GM23338 (cell line): ENCODE measurements at regions not wholly inside any gene's neighbourhood (a gene's known extent, or its start where the extent isn't known, plus 50 kb on each side); places are given as distances from the start of the nearest gene placed in this dataset.

ENCODE experiments used
- ATAC-seq: fragments of 200-7000 bp; cut with Tn5 transposase; 3 replicates; pipeline ENCODE4 v1.9.1; 2020
- DNase-seq: peaks from one replicate; pipeline ENCODE4 v3.0.0-alpha.2; 2015; ENCODE audit warnings: low spot score
- H2AFZ ChIP-seq: fragments of 200-600 bp; sonication (generic); 2 replicates; pipeline ENCODE4 v1.8.0; 2016; ENCODE audit warnings: antibody characterized with exemption, mild to moderate bottlenecking, moderate library complexity
- H3F3A ChIP-seq: fragments of 200-600 bp; sonication (generic); replicated peaks from 2 replicates; pipeline ENCODE4 v1.8.0; 2017; ENCODE audit warnings: antibody characterized with exemption, mixed run types, low read depth
- H3K27ac ChIP-seq: fragments of 200-600 bp; sonication (generic); 2 replicates; pipeline ENCODE4 v1.6.1; 2016; ENCODE audit warnings: low read depth
- H3K27me3 ChIP-seq: fragments of 200-600 bp; sonication (generic); 2 replicates; pipeline ENCODE4 v1.8.0; 2016; ENCODE audit warnings: mild to moderate bottlenecking, mixed run types, moderate library complexity; ENCODE audit not compliant: insufficient read depth
- H3K36me3 ChIP-seq: fragments of 200-600 bp; sonication (generic); 2 replicates; pipeline ENCODE4 v1.8.0; 2016; ENCODE audit warnings: mild to moderate bottlenecking; ENCODE audit not compliant: insufficient read depth
- H3K4me1 ChIP-seq: fragments of 200-600 bp; sonication (generic); 2 replicates; pipeline ENCODE4 v1.8.0; 2016; ENCODE audit warnings: mild to moderate bottlenecking, moderate library complexity; ENCODE audit not compliant: insufficient read depth
- H3K4me2 ChIP-seq: fragments of 200-600 bp; sonication (generic); 2 replicates; pipeline ENCODE4 v1.7.1; 2017; ENCODE audit warnings: mixed run types
- H3K4me3 ChIP-seq: fragments of 200-600 bp; sonication (generic); 2 replicates; pipeline ENCODE4 v1.6.1; 2016; ENCODE audit warnings: mixed run types
- H3K79me2 ChIP-seq: fragments of 200-600 bp; sonication (generic); replicated peaks from 2 replicates; pipeline ENCODE4 v1.8.0; 2017; ENCODE audit warnings: mild to moderate bottlenecking; ENCODE audit not compliant: insufficient read depth
- H3K9me2 ChIP-seq: fragments of 200-600 bp; sonication (generic); 2 replicates; pipeline ENCODE4 v1.8.0; 2017; ENCODE audit not compliant: insufficient read depth
- H4K20me1 ChIP-seq: fragments of 200-600 bp; sonication (generic); replicated peaks from 2 replicates; pipeline ENCODE4 v1.8.0; 2017; ENCODE audit warnings: mild to moderate bottlenecking; ENCODE audit not compliant: insufficient read depth
- H3K27ac Mint-ChIP-seq: 2 replicates; pipeline ENCODE4 v1.8.0; 2020; ENCODE audit warnings: inconsistent platforms, mild to moderate bottlenecking, moderate library complexity, mixed read lengths
- H3K27me3 Mint-ChIP-seq: 3 replicates; pipeline ENCODE4 v1.8.0; 2022; ENCODE audit warnings: low read depth, mild to moderate bottlenecking, moderate library complexity, mixed read lengths, inconsistent platforms; ENCODE audit not compliant: insufficient read depth, poor library complexity
- H3K36me3 Mint-ChIP-seq: 3 replicates; pipeline ENCODE4 v1.8.0; 2021; ENCODE audit warnings: low read depth, mild to moderate bottlenecking, inconsistent platforms, moderate library complexity, mixed read lengths
- H3K4me1 Mint-ChIP-seq: 3 replicates; pipeline ENCODE4 v1.8.0; 2020; ENCODE audit warnings: mild to moderate bottlenecking, inconsistent platforms, mixed read lengths
- H3K4me3 Mint-ChIP-seq: 3 replicates; pipeline ENCODE4 v1.8.0; 2021; ENCODE audit warnings: moderate library complexity, mild to moderate bottlenecking, inconsistent platforms, mixed read lengths
- H3K9me3 Mint-ChIP-seq: 3 replicates; pipeline ENCODE4 v1.8.0; 2020; ENCODE audit warnings: moderate library complexity, mild to moderate bottlenecking, inconsistent platforms, mixed read lengths
- CREB1 ChIP-seq: fragments of 250-450 bp; sonication (Bioruptor Pico); IDR thresholded peaks from 2 replicates; pipeline ENCODE4 v1.5.0; 2020; ENCODE audit warnings: low read depth, mild to moderate bottlenecking, moderate library complexity
- EZH2 ChIP-seq: fragments of 200-600 bp; sonication (generic); IDR thresholded peaks from one replicate; pipeline ENCODE4 v1.8.0; 2017; ENCODE audit warnings: antibody characterized with exemption, mild to moderate bottlenecking, low read depth; ENCODE audit not compliant: unreplicated experiment
- EZH2phosphoT487 ChIP-seq: fragments of 200-600 bp; sonication (generic); IDR thresholded peaks from one replicate; pipeline ENCODE4 v1.8.1; 2018; ENCODE audit warnings: antibody characterized with exemption; ENCODE audit not compliant: unreplicated experiment
- JUNB ChIP-seq: IDR thresholded peaks from one replicate; pipeline ENCODE4 v1.6.1; 2016; ENCODE audit warnings: antibody characterized with exemption; ENCODE audit not compliant: unreplicated experiment
- NANOG ChIP-seq: IDR thresholded peaks from 2 replicates; pipeline ENCODE4 v1.6.1; 2016; ENCODE audit warnings: antibody characterized with exemption, borderline replicate concordance
- POLR2AphosphoS5 ChIP-seq: IDR thresholded peaks from 2 replicates; pipeline ENCODE4 v1.6.1; 2016; ENCODE audit warnings: antibody characterized with exemption, low read depth
- STAT1 ChIP-seq: IDR thresholded peaks from one replicate; pipeline ENCODE4 v1.6.1; 2016; ENCODE audit warnings: antibody characterized with exemption; ENCODE audit not compliant: unreplicated experiment
- ZNF114 ChIP-seq: fragments of 250-450 bp; sonication (Bioruptor Pico); IDR thresholded peaks from 2 replicates; pipeline ENCODE4 v1.5.0; 2020; ENCODE audit warnings: mild to moderate bottlenecking, moderate library complexity
- ZNF331 ChIP-seq: fragments of 250-450 bp; sonication (Bioruptor Pico); IDR thresholded peaks from 2 replicates; pipeline ENCODE4 v1.5.0; 2020; ENCODE audit warnings: low read depth, mild to moderate bottlenecking, moderate library complexity
- TF ChIP-seq, protein P1 (sequence below): IDR thresholded peaks from one replicate; pipeline ENCODE4 v1.6.1; 2018; ENCODE audit warnings: antibody characterized with exemption; ENCODE audit not compliant: unreplicated experiment
- TF ChIP-seq, protein P2 (sequence below): IDR thresholded peaks from 2 replicates; pipeline ENCODE4 v1.6.1; 2016; ENCODE audit warnings: antibody characterized with exemption
- TF ChIP-seq, protein P3 (sequence below), 2 experiments: fragments of 200-600 bp in 1 of 2; sonication (generic) in 1 of 2; conservative IDR thresholded peaks; 2 replicates each; pipeline versions ENCODE4 v1.5.1 to v1.6.1; 2016 to 2017; ENCODE audit warnings: antibody characterized with exemption in 2 of 2, low read depth in 2 of 2, mild to moderate bottlenecking in 2 of 2, moderate library complexity in 1 of 2
- TF ChIP-seq, protein P4 (sequence below): fragments of 250-450 bp; sonication (Bioruptor Pico); IDR thresholded peaks from 2 replicates; pipeline ENCODE4 v1.5.0; 2020; ENCODE audit warnings: mild to moderate bottlenecking, moderate library complexity

DNA sequence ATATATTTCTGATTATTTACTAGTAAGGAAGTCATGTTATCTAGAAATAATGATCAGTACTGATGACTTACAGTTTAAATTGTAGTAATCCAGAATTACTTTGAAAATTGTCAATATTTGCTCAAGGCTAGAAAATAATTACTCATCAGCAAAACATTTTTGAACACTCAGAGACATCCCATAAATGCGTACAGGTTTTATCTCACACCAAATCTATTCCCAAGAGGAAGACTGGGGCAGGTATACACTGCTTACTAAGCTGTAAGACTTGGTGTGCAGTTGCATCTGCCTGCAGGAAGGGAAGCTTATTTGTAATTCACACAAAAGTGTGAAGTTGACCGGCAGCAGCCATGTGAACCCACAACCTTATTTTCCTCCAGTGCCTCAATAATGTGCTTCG, 146.4 kb downstream of the CCER1 start:
- H3K79me2 ChIP-seq = no peaks in the 10 kb centered on the region
- no peaks in the 10 kb centered on the region for H3K27me3 ChIP-seq
- no peaks in the 10 kb centered on the region for H4K20me1 ChIP-seq
- H3K4me3 Mint-ChIP-seq = no peak overlapping the region
- H2AFZ ChIP-seq = no peak overlapping the region
- H3F3A ChIP-seq = no peaks in the 10 kb centered on the region
- H3K27ac Mint-ChIP-seq = no peak overlapping the region
- no peaks in the 10 kb centered on the region for H3K4me1 ChIP-seq
- H3K9me2 ChIP-seq = no peaks in the 10 kb centered on the region
- no peak overlapping the region for H3K4me3 ChIP-seq
- peaks cover 2% of the 10 kb centered on the region for H3K27me3 Mint-ChIP-seq
- no peaks in the 10 kb centered on the region for H3K36me3 ChIP-seq
- H3K36me3 Mint-ChIP-seq = no peaks in the 10 kb centered on the region
- no peak for DNase-seq
- H3K27ac ChIP-seq = no peak overlapping the region
- H3K4me1 Mint-ChIP-seq = no peaks in the 10 kb centered on the region; the same call in 2 of the 3 replicates
- ATAC-seq = no peak
- no peaks in the 10 kb centered on the region for H3K9me3 Mint-ChIP-seq
- no peak overlapping the region for H3K4me2 ChIP-seq
- TF ChIP-seq NANOG (no peak), EZH2phosphoT487 (no peak), EZH2 (no peak), CREB1 (CRISPR knock-in tag) (no peak), STAT1 (no peak), ZNF114 (CRISPR knock-in tag) (no peak), POLR2AphosphoS5 (no peak), ZNF331 (CRISPR knock-in tag) (no peak), JUNB (no peak)
- TF ChIP-seq, protein P1, sequence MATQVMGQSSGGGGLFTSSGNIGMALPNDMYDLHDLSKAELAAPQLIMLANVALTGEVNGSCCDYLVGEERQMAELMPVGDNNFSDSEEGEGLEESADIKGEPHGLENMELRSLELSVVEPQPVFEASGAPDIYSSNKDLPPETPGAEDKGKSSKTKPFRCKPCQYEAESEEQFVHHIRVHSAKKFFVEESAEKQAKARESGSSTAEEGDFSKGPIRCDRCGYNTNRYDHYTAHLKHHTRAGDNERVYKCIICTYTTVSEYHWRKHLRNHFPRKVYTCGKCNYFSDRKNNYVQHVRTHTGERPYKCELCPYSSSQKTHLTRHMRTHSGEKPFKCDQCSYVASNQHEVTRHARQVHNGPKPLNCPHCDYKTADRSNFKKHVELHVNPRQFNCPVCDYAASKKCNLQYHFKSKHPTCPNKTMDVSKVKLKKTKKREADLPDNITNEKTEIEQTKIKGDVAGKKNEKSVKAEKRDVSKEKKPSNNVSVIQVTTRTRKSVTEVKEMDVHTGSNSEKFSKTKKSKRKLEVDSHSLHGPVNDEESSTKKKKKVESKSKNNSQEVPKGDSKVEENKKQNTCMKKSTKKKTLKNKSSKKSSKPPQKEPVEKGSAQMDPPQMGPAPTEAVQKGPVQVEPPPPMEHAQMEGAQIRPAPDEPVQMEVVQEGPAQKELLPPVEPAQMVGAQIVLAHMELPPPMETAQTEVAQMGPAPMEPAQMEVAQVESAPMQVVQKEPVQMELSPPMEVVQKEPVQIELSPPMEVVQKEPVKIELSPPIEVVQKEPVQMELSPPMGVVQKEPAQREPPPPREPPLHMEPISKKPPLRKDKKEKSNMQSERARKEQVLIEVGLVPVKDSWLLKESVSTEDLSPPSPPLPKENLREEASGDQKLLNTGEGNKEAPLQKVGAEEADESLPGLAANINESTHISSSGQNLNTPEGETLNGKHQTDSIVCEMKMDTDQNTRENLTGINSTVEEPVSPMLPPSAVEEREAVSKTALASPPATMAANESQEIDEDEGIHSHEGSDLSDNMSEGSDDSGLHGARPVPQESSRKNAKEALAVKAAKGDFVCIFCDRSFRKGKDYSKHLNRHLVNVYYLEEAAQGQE = no peak
- TF ChIP-seq, protein P2, sequence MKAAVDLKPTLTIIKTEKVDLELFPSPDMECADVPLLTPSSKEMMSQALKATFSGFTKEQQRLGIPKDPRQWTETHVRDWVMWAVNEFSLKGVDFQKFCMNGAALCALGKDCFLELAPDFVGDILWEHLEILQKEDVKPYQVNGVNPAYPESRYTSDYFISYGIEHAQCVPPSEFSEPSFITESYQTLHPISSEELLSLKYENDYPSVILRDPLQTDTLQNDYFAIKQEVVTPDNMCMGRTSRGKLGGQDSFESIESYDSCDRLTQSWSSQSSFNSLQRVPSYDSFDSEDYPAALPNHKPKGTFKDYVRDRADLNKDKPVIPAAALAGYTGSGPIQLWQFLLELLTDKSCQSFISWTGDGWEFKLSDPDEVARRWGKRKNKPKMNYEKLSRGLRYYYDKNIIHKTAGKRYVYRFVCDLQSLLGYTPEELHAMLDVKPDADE = no peak
- TF ChIP-seq, protein P3, sequence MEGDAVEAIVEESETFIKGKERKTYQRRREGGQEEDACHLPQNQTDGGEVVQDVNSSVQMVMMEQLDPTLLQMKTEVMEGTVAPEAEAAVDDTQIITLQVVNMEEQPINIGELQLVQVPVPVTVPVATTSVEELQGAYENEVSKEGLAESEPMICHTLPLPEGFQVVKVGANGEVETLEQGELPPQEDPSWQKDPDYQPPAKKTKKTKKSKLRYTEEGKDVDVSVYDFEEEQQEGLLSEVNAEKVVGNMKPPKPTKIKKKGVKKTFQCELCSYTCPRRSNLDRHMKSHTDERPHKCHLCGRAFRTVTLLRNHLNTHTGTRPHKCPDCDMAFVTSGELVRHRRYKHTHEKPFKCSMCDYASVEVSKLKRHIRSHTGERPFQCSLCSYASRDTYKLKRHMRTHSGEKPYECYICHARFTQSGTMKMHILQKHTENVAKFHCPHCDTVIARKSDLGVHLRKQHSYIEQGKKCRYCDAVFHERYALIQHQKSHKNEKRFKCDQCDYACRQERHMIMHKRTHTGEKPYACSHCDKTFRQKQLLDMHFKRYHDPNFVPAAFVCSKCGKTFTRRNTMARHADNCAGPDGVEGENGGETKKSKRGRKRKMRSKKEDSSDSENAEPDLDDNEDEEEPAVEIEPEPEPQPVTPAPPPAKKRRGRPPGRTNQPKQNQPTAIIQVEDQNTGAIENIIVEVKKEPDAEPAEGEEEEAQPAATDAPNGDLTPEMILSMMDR (conservative IDR thresholded peaks at IDR 0.05; ENCODE audit: low read depth in 2 of 2) = no peak
- TF ChIP-seq, protein P4, sequence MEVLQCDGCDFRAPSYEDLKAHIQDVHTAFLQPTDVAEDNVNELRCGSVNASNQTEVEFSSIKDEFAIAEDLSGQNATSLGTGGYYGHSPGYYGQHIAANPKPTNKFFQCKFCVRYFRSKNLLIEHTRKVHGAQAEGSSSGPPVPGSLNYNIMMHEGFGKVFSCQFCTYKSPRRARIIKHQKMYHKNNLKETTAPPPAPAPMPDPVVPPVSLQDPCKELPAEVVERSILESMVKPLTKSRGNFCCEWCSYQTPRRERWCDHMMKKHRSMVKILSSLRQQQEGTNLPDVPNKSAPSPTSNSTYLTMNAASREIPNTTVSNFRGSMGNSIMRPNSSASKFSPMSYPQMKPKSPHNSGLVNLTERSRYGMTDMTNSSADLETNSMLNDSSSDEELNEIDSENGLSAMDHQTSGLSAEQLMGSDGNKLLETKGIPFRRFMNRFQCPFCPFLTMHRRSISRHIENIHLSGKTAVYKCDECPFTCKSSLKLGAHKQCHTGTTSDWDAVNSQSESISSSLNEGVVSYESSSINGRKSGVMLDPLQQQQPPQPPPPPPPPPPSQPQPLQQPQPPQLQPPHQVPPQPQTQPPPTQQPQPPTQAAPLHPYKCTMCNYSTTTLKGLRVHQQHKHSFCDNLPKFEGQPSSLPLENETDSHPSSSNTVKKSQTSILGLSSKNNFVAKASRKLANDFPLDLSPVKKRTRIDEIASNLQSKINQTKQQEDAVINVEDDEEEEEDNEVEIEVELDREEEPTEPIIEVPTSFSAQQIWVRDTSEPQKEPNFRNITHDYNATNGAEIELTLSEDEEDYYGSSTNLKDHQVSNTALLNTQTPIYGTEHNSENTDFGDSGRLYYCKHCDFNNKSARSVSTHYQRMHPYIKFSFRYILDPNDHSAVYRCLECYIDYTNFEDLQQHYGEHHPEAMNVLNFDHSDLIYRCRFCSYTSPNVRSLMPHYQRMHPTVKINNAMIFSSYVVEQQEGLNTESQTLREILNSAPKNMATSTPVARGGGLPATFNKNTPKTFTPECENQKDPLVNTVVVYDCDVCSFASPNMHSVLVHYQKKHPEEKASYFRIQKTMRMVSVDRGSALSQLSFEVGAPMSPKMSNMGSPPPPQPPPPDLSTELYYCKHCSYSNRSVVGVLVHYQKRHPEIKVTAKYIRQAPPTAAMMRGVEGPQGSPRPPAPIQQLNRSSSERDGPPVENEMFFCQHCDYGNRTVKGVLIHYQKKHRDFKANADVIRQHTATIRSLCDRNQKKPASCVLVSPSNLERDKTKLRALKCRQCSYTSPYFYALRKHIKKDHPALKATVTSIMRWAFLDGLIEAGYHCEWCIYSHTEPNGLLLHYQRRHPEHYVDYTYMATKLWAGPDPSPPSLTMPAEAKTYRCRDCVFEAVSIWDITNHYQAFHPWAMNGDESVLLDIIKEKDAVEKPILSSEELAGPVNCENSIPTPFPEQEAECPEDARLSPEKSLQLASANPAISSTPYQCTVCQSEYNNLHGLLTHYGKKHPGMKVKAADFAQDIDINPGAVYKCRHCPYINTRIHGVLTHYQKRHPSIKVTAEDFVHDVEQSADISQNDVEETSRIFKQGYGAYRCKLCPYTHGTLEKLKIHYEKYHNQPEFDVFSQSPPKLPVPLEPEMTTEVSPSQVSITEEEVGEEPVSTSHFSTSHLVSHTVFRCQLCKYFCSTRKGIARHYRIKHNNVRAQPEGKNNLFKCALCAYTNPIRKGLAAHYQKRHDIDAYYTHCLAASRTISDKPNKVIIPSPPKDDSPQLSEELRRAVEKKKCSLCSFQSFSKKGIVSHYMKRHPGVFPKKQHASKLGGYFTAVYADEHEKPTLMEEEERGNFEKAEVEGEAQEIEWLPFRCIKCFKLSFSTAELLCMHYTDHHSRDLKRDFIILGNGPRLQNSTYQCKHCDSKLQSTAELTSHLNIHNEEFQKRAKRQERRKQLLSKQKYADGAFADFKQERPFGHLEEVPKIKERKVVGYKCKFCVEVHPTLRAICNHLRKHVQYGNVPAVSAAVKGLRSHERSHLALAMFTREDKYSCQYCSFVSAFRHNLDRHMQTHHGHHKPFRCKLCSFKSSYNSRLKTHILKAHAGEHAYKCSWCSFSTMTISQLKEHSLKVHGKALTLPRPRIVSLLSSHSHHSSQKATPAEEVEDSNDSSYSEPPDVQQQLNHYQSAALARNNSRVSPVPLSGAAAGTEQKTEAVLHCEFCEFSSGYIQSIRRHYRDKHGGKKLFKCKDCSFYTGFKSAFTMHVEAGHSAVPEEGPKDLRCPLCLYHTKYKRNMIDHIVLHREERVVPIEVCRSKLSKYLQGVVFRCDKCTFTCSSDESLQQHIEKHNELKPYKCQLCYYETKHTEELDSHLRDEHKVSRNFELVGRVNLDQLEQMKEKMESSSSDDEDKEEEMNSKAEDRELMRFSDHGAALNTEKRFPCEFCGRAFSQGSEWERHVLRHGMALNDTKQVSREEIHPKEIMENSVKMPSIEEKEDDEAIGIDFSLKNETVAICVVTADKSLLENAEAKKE (CRISPR knock-in tag) = no peak
